ENCODE measurements at regions not wholly inside any gene's neighbourhood (a gene's known extent, or its start where the extent isn't known, plus 50 kb on each side); places are given as distances from the start of the nearest gene placed in this dataset.
A peak's percentile ranks its signal among the peaks of the same experiment; 100 is the strongest.
"Not testable (repeated sequence)": the region's sequence is repeated elsewhere in the genome, so short reads cannot be mapped to it uniquely, and the experiment has no call there.

DNA sequence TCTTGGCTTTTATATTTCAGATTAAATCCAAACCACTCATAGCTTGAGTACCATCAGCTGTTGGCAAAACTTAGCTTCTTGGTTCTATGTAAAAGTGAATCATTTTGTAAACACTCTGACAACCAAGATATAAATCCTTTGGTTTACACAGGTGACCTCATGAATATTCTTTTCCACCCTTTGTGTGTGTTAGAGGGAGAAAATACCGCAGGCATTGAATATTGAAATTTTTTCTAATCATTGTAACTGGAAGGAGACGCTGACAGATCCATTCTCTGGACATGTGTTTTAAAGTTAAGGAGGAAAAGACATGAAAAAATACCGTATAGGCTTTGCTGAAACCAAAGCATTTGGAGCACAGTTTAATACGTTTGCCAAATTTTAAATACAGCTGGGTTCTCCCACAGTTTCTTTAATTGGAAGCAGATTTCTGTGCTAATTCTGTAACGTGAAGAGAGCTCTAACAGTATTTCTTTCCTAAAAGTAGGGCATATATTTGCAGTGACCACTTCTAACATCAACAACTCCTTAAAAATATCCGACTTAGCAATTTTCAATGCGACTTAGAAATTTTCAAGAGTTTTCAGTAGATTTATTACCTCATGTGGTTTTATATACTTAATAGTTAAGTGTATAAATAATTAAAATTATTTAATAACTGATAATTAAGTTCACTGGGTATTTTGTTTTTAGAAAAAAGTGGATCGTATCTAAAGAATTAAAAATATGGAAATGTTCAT, 388.2 kb downstream of the USP25 start:
- Mint-ChIP-seq H3K9me3 (peaks cover 22% of the 10 kb centered on the region), H3K27me3 (ENCODE audit: low read depth) (no peaks in the 10 kb centered on the region), H3K4me3 (peak overlapping the region; percentile 10), H3K4me1 (peaks cover 27% of the 10 kb centered on the region), H3K27ac (peak overlapping the region; percentile 87), H3K36me3 (peaks cover 23% of the 10 kb centered on the region)
- TF ChIP-seq, protein P1, sequence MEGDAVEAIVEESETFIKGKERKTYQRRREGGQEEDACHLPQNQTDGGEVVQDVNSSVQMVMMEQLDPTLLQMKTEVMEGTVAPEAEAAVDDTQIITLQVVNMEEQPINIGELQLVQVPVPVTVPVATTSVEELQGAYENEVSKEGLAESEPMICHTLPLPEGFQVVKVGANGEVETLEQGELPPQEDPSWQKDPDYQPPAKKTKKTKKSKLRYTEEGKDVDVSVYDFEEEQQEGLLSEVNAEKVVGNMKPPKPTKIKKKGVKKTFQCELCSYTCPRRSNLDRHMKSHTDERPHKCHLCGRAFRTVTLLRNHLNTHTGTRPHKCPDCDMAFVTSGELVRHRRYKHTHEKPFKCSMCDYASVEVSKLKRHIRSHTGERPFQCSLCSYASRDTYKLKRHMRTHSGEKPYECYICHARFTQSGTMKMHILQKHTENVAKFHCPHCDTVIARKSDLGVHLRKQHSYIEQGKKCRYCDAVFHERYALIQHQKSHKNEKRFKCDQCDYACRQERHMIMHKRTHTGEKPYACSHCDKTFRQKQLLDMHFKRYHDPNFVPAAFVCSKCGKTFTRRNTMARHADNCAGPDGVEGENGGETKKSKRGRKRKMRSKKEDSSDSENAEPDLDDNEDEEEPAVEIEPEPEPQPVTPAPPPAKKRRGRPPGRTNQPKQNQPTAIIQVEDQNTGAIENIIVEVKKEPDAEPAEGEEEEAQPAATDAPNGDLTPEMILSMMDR (IDR thresholded peaks at IDR 0.05; ENCODE audit: unreplicated experiment) = no peak
- DNase-seq (ENCODE audit: low spot score in 2 of 2, unreplicated experiment in 2 of 2) = no peak

DNA sequence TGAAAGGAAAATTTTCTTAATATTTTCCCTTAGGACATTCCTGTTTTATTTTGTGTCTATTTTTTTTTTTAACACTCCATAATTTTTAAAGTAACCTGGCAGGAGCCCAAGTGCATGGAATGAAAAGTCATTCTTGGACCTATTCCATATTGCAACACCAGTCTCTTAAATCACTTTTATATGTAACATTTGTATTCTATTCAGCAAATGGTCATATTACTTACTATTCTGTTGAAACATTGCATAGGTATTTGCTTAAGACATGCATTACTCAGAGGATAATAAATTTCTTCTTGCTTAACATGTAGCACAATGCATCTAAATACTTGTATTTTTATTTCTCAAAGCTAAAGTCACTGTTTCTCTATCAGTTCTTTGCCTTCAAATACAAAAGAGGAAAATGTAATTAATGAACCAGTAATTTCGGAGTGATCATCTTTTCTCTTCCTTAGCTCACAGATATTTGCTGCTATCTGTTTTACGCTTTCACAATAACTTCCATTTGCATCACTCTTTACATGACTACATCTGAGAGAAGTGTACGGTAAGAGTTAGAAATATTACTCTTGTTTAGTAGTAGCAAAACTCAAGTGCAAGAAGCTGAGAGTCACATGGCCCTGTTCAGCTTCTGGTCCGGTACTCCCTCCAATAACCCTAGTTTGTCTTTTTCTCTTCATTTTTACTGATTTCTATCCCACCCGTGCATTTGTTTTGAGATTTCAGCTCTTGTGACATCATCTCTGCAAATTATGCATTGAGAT, 394.8 kb downstream of the USP25 start:
- peak overlapping the region; percentile 2 for H3K4me3 Mint-ChIP-seq
- no peaks in the 10 kb centered on the region for H3K27me3 Mint-ChIP-seq (ENCODE audit: low read depth)
- peaks cover 16% of the 10 kb centered on the region for H3K9me3 Mint-ChIP-seq
- no peak for DNase-seq (ENCODE audit: low spot score in 2 of 2, unreplicated experiment in 2 of 2)
- peaks cover 32% of the 10 kb centered on the region for H3K4me1 Mint-ChIP-seq
- TF ChIP-seq, protein P1 (IDR thresholded peaks at IDR 0.05; ENCODE audit: unreplicated experiment) = no peak
- H3K27ac Mint-ChIP-seq = peak overlapping the region; percentile 78
- peaks cover 30% of the 10 kb centered on the region for H3K36me3 Mint-ChIP-seq

GRCh38 chr21:16125274-16125673, 395.5 kb downstream of the USP25 start:
- peak overlapping the region; percentile 2 for H3K4me3 Mint-ChIP-seq
- no peak for DNase-seq (ENCODE audit: low spot score in 2 of 2, unreplicated experiment in 2 of 2)
- TF ChIP-seq, protein P1 (IDR thresholded peaks at IDR 0.05; ENCODE audit: unreplicated experiment) = no peak
- peak overlapping the region; percentile 78 for H3K27ac Mint-ChIP-seq
- peaks cover 34% of the 10 kb centered on the region for H3K36me3 Mint-ChIP-seq
- no peaks in the 10 kb centered on the region for H3K27me3 Mint-ChIP-seq (ENCODE audit: low read depth)
- peaks cover 27% of the 10 kb centered on the region for H3K4me1 Mint-ChIP-seq
- peaks cover 23% of the 10 kb centered on the region for H3K9me3 Mint-ChIP-seq

GRCh38 chr21:16132453-16132852, 402.7 kb downstream of the USP25 start:
- peaks cover 51% of the 10 kb centered on the region for H3K36me3 Mint-ChIP-seq
- peaks cover 44% of the 10 kb centered on the region for H3K9me3 Mint-ChIP-seq
- H3K4me3 Mint-ChIP-seq; H3K4me1 Mint-ChIP-seq; DNase-seq (ENCODE audit: low spot score in 2 of 2, unreplicated experiment in 2 of 2); H3K27ac Mint-ChIP-seq; H3K27me3 Mint-ChIP-seq (ENCODE audit: low read depth): not testable (repeated sequence)

DNA sequence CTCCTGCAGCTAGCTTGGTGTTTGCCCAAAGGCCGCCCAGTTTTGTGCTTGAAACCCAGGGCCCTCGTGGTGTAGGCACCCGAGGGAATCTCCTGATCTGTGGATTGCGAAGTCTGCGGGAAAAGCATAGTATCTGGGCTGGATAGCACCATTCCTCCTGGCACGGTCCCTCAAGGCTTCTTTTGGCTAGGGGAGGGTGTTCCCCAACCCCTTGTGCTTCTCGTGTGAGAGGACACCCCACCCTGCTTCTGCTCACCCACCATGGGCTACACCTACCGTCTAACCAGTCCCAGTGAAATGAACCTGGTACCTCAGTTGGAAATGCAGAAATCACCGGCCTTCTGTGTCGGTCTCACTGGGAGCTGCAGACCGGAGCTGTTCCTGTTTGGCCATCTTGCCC, 403.5 kb downstream of the USP25 start:
- peaks cover 5% of the 10 kb centered on the region for H3K4me1 Mint-ChIP-seq
- peaks cover 40% of the 10 kb centered on the region for H3K9me3 Mint-ChIP-seq
- no peak overlapping the region for H3K27ac Mint-ChIP-seq
- H3K36me3 Mint-ChIP-seq = peaks cover 45% of the 10 kb centered on the region
- TF ChIP-seq, protein P1 (IDR thresholded peaks at IDR 0.05; ENCODE audit: unreplicated experiment) = no peak
- no peaks in the 10 kb centered on the region for H3K27me3 Mint-ChIP-seq (ENCODE audit: low read depth)
- DNase-seq (ENCODE audit: low spot score in 2 of 2, unreplicated experiment in 2 of 2) = no peak
- H3K4me3 Mint-ChIP-seq = no peak overlapping the region

DNA sequence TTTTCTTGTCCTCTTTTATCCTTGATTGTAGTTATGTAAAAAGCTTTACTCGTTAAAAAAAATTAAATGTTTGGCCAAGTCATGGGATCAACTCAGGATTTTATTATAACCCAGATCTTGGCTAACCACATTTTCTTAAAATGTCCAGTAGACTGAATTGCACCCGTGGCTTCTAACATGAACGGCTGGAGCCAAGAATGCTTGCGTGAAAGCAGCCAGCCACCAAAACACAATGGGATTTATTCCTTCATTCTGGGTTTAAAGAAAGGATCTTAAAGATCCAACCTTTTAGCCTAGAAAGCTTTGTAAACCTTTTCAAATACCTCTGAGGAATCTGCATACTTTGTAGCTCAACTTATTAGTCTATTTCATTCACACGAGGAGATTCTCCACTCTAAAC, 404.4 kb downstream of the USP25 start:
- TF ChIP-seq, protein P1 (IDR thresholded peaks at IDR 0.05; ENCODE audit: unreplicated experiment) = no peak
- H3K4me3 Mint-ChIP-seq = no peak overlapping the region
- no peak for DNase-seq (ENCODE audit: low spot score in 2 of 2, unreplicated experiment in 2 of 2)
- H3K4me1 Mint-ChIP-seq = peaks cover 5% of the 10 kb centered on the region
- peaks cover 32% of the 10 kb centered on the region for H3K9me3 Mint-ChIP-seq
- no peak overlapping the region for H3K27ac Mint-ChIP-seq
- peaks cover 36% of the 10 kb centered on the region for H3K36me3 Mint-ChIP-seq
- H3K27me3 Mint-ChIP-seq (ENCODE audit: low read depth) = no peaks in the 10 kb centered on the region

Data from mesothelial cell of epicardium (in vitro differentiated cells).